ENCODE measurements at regions not wholly inside any gene's neighbourhood (a gene's known extent, or its start where the extent isn't known, plus 50 kb on each side); places are given as distances from the start of the nearest gene placed in this dataset.

- DNase-seq (ENCODE audit: extremely low read depth, low read depth), result no peak
- no peak for TF ChIP-seq CTCF (IDR thresholded peaks at IDR 0.05; ENCODE audit: low read depth, low read length)
These were observed 83.2 kb upstream of the SNAP25 start for GRCh38 chr20:10135438-10135837.

- TF ChIP-seq CTCF (IDR thresholded peaks at IDR 0.05; ENCODE audit: low read depth, low read length), result no peak
- no peak for DNase-seq (ENCODE audit: extremely low read depth, low read depth)
These were observed 81.6 kb upstream of the SNAP25 start for GRCh38 chr20:10137032-10137431.

GRCh38 chr20:10137533-10137932 is 81.1 kb upstream of the SNAP25 start:
- no peak for DNase-seq (ENCODE audit: extremely low read depth, low read depth)
- TF ChIP-seq CTCF (IDR thresholded peaks at IDR 0.05; ENCODE audit: low read depth, low read length), result no peak

- no peak for DNase-seq (ENCODE audit: extremely low read depth, low read depth)
- TF ChIP-seq CTCF (IDR thresholded peaks at IDR 0.05; ENCODE audit: low read depth, low read length), result no peak
These were observed 61.1 kb upstream of the SNAP25 start for GRCh38 chr20:10157549-10157948.

GRCh38 chr20:10167040-10167439 is 51.6 kb upstream of the SNAP25 start:
- no peak for DNase-seq (ENCODE audit: extremely low read depth, low read depth)
- no peak for TF ChIP-seq CTCF (IDR thresholded peaks at IDR 0.05; ENCODE audit: low read depth, low read length)

- DNase-seq (ENCODE audit: extremely low read depth, low read depth), result no peak
- no peak for TF ChIP-seq CTCF (IDR thresholded peaks at IDR 0.05; ENCODE audit: low read depth, low read length)
These were observed 51.0 kb upstream of the SNAP25 start for GRCh38 chr20:10167594-10167993.

Data from AG09319 (cell line).